ENCODE measurements at regions not wholly inside any gene's neighbourhood (a gene's known extent, or its start where the extent isn't known, plus 50 kb on each side); places are given as distances from the start of the nearest gene placed in this dataset.
A peak's percentile ranks its signal among the peaks of the same experiment; 100 is the strongest.

DNA sequence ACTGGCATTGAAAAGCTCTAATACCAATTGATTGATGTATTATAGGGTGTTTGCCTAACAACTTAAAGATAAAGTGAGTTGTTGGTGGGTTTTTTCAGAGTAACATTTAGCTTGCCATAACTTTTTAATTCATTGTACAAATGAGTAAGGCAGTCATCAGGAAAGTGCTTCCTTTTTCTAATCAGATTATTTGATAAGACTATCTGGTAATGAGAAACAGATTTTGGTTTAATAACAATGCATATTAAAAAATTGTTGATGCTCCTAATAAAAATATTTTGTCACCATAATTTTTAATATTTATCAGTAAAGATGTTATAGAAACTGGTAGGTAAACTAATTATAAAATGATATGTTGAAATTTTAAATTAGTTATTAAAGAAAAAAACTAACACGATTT is 51.3 kb downstream of the BLTP1 start:
- no peak for DNase-seq

- DNase-seq: peak in 1 of 2 donors; percentile 4
Observed at GRCh38 chr4:122205687-122206086, 53.6 kb downstream of the BLTP1 start.

GRCh38 chr4:122212880-122213279 is 60.7 kb downstream of the BLTP1 start:
- no peak for DNase-seq

DNA sequence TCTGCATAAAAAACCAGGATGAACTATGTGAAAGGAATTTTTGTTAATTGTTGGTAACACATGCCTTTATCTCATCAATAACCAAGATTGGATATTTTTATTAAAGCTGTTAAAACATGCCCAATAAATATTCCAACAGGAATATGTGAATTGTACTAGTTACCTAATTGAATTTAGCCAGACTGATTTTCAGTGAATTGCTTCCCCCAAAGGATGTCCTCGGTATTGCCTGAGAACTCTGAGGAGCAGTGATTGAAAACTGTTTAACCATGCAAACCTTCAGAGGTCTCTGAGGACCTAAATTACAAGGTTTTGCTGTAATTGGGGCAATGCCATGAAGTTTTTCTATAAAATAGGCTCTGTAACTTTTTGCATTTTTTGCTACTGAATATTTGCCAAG is 66.6 kb downstream of the BLTP1 start:
- peak in 1 of 2 donors; percentile 7 for DNase-seq

GRCh38 chr4:122219356-122219755 is 67.2 kb downstream of the BLTP1 start:
- no peak for DNase-seq

- DNase-seq: peak in 1 of 2 donors; percentile 32
Observed at GRCh38 chr4:122221322-122221721, 69.2 kb downstream of the BLTP1 start.

- peak in 1 of 2 donors; percentile 16 for DNase-seq
Observed at GRCh38 chr4:122224348-122224747, 72.2 kb downstream of the BLTP1 start.

DNA sequence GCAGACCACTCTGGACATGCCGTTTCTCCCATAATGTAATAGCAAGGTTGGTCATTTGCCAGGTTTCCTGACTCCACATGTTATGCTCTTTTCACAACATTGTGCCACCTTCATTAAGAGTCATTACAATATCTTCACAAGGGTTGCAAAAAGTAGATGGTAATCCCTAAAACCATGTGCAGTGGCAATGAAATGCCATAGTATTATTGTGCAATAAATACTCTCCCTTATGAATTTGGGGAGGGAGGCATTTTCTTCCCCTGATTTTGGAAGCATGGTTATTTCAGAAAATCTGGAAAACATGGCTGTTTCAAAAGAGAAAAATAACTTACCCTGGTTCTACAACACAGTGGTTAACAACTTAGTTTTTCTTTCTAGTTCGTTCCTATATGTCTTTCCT is 75.1 kb downstream of the BLTP1 start:
- DNase-seq: no peak

DNA sequence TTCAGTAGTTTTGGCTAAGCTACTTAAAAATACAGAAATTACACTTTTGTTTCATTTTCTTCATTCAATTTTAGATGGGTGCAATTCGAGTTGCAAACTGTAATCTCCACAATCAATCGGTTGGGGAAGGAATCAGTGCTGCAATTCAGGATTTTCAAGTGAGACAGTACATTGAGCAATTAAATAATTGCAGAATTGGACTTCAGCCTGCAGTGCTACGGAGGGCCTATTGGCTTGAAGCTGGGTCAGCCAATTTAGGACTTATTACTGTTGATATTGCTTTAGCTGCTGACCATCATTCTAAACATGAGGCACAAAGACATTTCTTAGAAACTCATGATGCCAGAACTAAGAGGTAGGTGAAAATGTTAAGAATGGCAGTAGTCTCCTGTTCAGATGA is 77.7 kb downstream of the BLTP1 start:
- DNase-seq: no peak

DNA sequence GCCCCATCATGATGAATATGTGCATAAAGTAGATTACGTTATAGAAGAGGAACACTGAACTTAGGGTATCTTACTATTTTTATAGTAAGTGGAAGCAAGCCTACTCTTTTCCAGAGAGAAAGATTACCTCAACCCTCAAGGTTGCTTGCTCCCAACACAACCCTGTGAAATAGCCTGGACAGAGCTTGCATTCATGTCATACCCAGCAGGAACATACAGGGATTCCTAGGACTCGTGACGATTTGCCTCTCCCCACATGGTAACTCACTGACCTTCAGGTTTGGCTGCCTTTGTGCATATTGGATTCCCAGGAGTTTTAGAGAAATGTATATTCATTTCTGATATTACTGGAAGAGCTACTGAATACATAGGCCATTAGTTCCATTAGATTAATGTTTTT is 80.5 kb downstream of the BLTP1 start:
- DNase-seq: no peak

DNA sequence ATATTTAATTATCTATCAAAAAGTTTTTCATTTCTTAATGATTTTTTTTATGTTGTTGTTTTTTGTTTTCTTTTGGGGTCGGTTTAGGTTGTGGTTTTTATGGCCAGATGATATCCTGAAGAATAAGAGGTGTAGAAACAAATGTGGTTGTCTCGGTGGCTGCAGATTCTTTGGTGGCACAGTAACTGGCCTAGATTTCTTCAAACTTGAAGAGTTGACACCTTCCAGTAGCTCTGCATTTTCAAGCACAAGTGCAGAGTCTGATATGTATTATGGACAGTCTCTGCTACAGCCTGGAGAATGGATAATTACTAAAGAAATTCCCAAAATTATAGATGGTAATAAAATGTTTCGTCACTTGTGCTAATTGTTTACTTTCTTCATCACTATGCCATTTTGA is 82.6 kb downstream of the BLTP1 start:
- DNase-seq: no peak

GRCh38 chr4:122243785-122244184 is 91.7 kb downstream of the BLTP1 start:
- no peak for DNase-seq

GRCh38 chr4:122244764-122245163 is 92.6 kb downstream of the BLTP1 start:
- no peak for DNase-seq

- DNase-seq: no peak
Observed at GRCh38 chr4:122246551-122246950, 94.4 kb downstream of the BLTP1 start.

GRCh38 chr4:122249357-122249756 is 97.2 kb downstream of the BLTP1 start:
- DNase-seq: no peak

DNA sequence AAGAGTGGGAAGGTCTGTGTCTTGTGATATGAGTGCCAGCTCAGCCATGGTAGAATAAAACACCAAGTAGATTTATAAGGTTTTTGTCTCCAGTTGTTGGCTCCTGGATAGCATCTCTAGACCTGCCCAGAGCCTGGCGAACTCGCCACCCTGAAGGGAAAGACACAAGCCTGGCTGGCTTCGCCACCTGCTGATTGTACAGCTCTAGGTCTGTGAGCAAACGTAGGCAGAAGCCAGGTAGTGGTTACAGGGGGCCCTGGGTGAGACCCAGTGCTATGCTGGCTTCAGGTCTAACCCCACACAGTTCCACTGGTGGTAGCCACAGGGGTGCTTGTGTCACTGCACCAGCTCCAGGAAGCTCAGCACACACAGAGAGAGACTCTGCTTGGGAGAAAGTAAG is 100.5 kb downstream of the BLTP1 start:
- no peak for DNase-seq

- no peak for DNase-seq
Observed at GRCh38 chr4:122259849-122260248, 107.7 kb downstream of the BLTP1 start.

GRCh38 chr4:122276359-122276758 is 102.5 kb upstream of the ADAD1 start:
- DNase-seq: no peak

DNA sequence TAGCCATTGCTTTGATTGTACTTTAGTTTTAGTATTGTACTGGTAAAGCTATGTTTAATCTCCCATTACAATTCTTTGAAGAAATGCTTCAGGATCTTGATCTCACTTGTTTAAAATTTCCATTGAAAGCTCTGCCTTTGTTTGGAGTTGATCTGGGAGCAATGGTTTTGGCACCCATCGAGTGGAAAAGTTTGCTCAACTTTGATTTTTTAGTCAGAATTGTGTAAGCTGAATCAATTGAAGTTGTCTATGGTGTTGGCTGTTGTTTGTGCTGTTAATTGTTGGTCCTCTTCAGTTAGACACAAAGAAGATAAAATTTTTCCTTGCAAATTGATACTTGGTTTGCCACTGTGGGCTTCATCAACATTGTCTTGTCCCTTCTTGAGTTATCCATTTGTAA is 99.8 kb upstream of the ADAD1 start:
- no peak for DNase-seq

GRCh38 chr4:122279670-122280069 is 99.1 kb upstream of the ADAD1 start:
- no peak for DNase-seq

DNA sequence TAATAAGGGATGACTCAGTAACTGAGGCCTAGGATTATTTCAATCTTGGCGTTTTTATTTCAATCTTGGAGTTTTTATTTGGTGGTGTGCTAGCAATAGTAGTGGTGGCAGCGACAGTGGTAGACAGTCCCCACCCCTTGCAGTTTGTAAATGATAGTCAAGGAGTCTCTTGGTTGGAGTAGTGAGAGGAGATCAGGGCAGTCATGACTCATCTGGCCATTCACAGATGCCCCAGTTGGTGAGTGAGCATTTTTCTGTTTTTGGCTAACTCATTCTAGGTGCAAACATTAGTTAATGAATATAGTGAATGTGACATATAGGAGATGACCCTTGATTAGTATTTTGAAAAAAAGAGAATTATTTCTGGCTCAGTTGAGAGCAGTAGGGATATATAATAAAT is 93.5 kb upstream of the ADAD1 start:
- DNase-seq: no peak

DNA sequence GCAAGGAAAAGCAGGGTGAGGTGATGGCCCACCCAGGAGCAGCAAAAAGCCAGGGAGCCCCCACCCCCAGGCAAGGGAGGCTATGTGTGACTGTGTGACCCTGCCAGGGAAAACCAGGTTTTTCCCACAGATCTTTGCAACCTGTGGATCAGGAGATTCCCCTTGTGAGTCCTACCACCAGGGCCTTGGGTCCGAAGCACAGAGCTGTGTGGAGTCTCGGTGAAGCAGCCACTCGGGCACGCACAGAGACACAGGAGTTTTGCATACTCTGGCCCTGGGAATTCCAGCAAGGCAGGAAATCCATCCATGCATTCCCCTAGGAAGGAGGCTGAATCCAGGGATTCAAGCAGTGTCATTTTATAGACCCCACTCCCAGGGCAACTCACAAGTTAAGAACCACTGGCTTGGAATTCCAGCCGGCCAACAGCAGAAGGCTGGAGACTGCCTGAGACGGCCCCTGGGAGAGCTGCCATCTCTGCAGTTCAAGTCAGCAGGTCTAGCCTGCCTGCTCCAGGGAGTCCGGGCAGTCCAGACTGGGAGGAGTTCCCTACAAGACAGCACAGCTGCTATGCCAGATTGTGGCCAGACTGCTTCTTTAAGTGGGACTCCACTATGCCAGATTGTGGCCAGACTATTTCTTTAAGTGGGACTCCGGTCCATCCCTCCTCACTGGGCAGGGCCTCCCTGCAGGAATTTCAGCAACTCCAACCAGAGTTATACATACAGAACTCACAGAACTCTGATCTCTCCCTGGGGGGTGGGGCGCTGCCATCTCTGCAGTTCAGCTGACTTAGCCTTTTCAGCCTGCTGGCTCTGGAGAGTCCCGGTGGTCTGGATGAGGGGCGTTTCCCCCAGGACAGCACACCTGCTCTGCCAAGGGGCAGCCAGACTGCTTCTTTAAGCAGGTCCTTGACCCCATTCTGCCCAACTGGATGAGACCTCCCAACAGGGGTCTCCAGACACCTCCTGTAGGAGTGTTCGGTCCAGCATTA is 85.1 kb upstream of the ADAD1 start:
- no peak for DNase-seq

- no peak for DNase-seq
Observed at GRCh38 chr4:122297694-122298093, 81.1 kb upstream of the ADAD1 start.

GRCh38 chr4:122300776-122301175 is 78.0 kb upstream of the ADAD1 start:
- no peak for DNase-seq

- DNase-seq: no peak
Observed at GRCh38 chr4:122305853-122306252, 73.0 kb upstream of the ADAD1 start.
